GM12892 (cell line): ENCODE measurements at regions not wholly inside any gene's neighbourhood (a gene's known extent, or its start where the extent isn't known, plus 50 kb on each side); places are given as distances from the start of the nearest gene placed in this dataset.
A peak's percentile ranks its signal among the peaks of the same experiment; 100 is the strongest.
"Not testable (repeated sequence)": the region's sequence is repeated elsewhere in the genome, so short reads cannot be mapped to it uniquely, and the experiment has no call there.

ENCODE experiments used
- DNase-seq: peaks from one replicate; pipeline ENCODE4 v3.0.0; 2011; ENCODE audit not compliant: insufficient read length
- FAIRE-seq: peaks from 2 replicates; lab custom pipeline; 2011; peaks lifted over from hg19 to GRCh38; lab: Jason Lieb, UNC
- POLR2A ChIP-seq: IDR thresholded peaks from 2 replicates; pipeline ENCODE4 v1.6.1; 2011; ENCODE audit warnings: low read depth, low read length, control low read depth
- POLR2AphosphoS5 ChIP-seq: IDR thresholded peaks from 2 replicates; pipeline ENCODE4 v1.6.1; 2011; ENCODE audit warnings: low read depth, low read length, control low read depth
- TAF1 ChIP-seq: IDR thresholded peaks from 2 replicates; pipeline ENCODE4 v1.6.1; 2011; ENCODE audit warnings: low read depth, mild to moderate bottlenecking, control low read depth, low read length, borderline replicate concordance

DNA sequence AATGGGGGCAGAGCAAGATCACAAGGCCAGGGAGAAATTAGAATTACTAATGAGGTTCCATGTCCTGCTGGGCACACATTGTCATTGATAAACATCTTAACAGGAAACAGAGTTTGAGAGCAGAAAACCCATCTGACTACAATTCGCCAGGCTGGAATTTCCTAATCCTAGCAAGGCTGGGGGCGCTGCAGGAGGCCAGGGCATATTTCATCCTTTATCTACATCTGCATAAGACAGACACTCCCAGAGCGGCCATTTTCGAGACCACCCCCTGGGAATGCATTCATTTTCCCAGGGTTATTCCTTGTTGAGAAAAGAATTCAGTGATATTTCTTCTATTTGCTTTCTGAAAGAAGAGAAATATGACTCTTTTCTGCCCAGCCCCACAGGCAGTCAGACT, 152.7 kb downstream of the SUCLG1 start:
- DNase-seq (no peak), FAIRE-seq (no peak)
- no peak for TF ChIP-seq POLR2A
- TF ChIP-seq TAF1, result no peak
- TF ChIP-seq POLR2AphosphoS5, result no peak

DNA sequence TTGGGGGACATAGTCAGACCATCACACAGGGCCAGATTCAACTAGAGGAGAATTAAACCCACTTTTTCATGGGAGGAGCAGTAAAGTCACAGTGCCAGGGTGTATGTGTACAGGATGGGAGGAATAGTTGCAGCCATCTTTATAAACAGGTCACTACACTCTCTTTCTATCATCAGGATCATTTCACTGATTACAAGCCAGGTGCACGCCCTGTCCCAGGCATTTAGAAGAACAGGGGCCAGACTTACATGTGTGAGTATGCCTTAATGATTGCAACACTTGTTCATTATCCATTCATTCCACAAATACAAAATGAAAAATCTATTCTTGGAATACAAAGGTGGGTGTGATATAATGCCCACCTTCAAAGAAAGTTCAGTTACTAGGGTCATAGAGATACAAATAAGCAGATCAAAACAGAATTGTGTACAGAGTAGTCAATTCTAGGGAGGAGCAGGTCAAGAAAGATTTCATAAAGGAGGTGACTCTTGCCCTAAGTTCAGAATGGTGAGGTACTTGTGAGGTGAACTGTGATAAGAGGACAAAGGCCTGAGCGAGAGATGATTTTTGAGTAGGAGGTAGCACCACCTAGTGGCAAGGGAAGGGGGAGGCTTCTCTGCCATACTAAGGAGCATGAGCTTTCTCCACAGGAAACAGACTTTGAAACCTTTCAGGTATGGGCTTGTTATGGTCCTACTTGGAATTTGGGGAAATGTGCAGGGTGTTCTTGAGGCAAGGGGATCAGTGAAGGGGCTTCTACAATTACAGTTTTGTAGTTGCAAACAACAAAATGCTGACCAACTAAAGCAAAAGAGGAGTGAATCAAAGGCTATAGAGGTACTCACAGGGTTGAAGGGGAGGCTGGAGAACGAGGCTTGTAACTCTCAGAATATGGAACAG, 156.3 kb downstream of the SUCLG1 start:
- TF ChIP-seq POLR2AphosphoS5, result no peak
- no peak for TF ChIP-seq POLR2A
- TF ChIP-seq TAF1, result no peak
- peak; percentile 35 for DNase-seq
- peak; percentile 88 for FAIRE-seq

DNA sequence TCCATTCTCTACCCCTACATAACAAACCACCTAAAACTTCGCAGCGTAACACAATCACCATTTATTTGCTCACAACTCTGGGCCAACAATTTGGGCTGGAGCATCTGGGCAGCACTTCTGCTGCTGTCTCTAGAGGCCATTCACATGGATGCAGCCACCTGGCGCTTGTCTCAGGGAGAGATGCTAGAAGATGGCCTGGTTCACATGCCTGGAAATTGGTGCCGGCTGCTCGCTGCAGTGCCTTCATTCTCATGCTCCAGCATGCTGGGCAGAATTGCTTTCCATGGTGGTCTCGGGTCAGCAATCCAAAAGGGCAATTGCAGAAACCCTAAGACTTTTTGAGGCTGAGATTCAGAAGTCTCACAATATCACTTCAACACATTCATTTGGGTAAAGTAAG, 157.4 kb downstream of the SUCLG1 start:
- no peak for DNase-seq
- TF ChIP-seq POLR2A (no peak), TAF1 (no peak), POLR2AphosphoS5 (no peak)
- no peak for FAIRE-seq

DNA sequence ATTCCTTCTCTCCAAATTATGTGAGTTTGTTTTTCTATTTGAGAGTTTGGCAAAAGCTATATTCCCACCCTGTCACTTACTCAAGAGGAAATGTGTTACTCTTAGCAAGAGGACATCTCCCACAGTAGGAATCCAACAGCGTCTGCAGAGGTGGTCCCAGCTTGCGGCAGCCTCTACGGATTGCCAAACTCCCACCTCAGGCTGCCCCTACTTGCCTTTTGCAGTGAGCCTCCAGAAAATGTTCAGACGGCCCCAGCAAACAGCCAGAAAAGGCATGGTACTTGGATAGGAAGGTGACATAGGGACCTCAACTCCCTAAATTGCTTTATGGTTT, 158.4 kb downstream of the SUCLG1 start:
- TF ChIP-seq POLR2A, result no peak
- TF ChIP-seq TAF1, result no peak
- TF ChIP-seq POLR2AphosphoS5, result no peak
- FAIRE-seq (no peak), DNase-seq (no peak)

DNA sequence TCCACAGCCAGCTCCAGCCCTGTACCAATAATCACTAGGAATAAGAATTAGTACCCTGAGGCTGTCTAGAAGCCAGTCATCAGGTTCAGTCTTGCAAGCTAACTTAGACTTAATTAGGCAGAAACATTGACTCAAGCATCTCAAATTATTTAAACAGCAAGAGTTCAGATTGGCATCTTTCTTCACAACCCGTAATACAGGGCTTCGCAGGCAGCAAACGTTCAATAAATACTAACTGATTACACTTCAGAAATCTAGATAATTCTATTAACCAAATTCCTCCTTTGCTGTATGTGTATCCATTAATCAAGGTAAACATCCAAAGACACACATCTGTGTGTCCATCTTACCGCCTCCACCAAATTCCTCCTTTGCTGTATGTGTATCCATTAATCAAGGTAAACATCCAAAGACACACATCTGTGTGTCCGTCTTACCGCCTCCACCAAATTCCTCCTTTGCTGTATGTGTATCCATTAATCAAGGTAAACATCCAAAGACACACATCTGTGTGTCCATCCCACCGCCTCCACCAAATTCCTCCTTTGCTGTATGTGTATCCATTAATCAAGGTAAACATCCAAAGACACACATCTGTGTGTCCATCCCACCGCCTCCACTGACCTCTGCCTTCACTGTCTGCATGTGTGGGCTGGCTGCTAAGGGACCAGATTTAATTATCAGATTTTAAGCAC, 158.9 kb downstream of the SUCLG1 start:
- FAIRE-seq, DNase-seq: not testable (repeated sequence)

DNA sequence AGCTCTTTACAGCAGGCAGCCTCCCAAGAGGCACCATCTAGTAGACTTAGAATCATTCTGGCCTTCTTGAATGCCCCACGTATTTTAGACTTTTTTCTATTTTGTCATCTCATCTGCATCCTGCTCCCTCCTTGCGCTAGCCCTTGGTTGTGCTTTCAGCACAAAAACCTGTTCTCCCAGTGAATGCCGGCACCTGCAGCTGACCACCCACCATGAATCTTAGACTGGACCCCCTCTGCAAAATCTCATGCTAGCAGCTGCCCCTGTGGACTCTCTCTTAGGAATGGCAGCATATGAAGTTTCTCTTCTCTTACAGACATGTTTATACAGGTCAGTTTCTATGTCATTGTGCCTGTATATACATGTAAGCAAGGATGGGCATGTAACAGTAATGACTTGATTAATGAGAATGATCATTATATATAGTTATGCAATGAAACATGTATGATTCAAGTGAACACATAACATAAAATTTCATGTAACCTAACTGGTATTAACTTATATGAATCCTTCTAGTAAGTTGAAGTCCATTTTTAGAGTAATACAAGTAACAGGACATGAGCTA, 159.8 kb downstream of the SUCLG1 start:
- TF ChIP-seq TAF1, result no peak
- no peak for TF ChIP-seq POLR2A
- TF ChIP-seq POLR2AphosphoS5, result no peak

DNA sequence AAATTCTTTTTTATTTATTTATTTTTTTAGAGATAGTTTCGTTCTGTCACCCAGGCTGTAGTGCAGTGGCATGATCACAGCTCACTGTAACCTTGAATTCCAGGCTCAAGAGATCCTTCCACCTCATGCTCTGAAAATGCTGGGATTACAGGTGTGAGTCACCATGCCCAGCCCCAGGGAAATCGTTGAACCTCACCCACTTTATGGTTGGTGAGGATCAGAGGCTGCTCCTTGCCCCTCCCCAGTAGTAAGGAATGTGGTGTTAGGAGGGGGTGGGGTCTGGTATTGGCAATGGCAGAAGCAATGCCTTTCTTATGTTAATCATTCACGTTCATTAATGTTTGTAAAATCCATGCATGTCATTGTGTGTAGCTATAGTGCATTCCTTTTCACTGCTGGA, 161.9 kb downstream of the SUCLG1 start:
- DNase-seq (no peak), FAIRE-seq (no peak)
- no peak for TF ChIP-seq POLR2A
- TF ChIP-seq POLR2AphosphoS5, result no peak
- no peak for TF ChIP-seq TAF1

More for the DNA sequence above, 159.8 kb downstream of the SUCLG1 start:
- FAIRE-seq (no peak), DNase-seq (no peak)

DNA sequence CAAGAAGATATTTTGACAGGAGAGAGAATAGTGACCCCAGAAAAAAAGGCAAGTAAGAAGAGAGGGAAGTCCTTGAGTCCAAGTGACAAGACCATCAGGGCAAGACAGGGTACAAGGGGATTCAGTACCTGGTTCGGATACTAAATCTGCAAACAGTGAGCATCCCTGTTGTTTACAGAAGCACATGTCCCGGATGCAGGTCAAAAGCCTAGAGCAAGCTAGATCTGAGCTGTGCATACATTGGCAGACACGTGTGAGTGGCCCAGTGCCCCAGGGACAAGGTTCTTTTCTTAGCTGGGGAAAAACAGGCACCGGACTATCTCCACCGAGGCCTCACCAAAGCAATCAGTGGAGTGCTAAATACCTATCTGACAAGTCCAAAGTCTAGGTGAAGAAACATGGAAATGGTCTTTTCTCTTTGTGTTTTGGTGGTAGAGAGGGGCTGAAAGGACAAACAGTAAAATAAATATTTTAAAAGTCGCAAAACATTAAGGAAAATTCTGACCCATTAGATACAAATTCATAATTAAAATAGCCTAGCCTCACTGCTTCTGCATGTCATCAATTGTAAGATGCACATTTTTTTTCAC, 165.2 kb downstream of the SUCLG1 start:
- DNase-seq (no peak), FAIRE-seq (no peak)
- TF ChIP-seq TAF1 (no peak), POLR2AphosphoS5 (no peak), POLR2A (no peak)

DNA sequence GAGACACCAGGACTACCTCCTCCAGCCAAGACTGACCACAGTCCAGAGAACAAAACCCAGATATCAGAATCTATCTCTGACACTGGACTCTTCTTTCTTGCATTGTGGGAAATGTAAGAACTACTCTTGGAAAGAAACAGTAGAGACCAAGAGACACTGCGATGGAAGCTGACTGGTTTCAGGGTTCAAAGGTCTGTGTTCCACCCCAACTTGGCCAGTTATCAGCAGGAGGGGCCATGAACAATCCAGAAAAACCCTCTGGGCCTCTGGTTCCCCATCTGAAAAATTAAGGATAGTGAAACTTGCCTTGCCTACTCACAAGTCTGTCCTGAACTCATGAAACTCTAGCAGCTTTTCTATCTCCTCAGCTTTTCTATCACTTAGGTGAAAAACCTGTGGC, 166.5 kb downstream of the SUCLG1 start:
- TF ChIP-seq TAF1 (no peak), POLR2AphosphoS5 (no peak), POLR2A (no peak)
- DNase-seq (no peak), FAIRE-seq (no peak)

DNA sequence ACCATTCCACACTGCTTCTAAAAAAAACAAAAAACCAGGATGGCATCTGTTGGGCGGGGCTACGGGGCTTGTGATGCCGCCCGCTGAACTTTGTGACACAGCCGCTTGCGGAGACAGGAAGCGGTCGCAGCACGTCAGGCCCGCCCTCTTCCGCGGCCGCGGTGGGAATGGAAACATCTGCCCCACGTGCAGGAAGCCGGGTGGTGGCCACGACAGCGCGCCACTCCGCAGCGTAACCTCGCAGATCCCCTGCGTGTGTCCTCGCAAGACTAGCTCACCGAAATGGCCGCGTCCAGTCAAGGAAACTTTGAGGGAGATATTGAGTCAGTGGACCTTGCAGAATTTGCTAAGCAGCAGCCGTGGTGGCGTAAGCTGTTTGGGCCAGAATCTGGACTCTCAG, 168.5 kb downstream of the SUCLG1 start:
- DNase-seq (no peak), FAIRE-seq (no peak)
- TF ChIP-seq POLR2AphosphoS5, result no peak
- TF ChIP-seq TAF1, result no peak
- no peak for TF ChIP-seq POLR2A

DNA sequence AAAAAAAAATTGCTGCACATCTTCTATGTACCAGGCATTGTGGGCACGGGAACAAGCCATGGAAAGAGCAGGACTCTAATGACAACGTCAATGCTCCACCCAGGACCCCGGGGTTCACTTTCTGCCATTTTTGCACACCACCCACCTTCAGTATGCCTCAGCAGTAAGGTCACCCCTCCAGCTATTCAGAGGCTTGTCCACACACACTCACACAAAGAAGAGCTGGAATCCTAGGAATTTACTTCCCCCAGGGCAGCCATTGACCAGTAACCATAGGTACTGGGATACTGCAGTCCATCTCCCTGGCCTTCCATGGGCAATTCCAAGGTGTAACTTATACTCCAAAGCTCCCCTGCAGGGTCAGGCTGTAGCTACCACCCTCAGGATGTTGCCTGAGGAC, 170.8 kb downstream of the SUCLG1 start:
- no peak for DNase-seq
- FAIRE-seq, result no peak

DNA sequence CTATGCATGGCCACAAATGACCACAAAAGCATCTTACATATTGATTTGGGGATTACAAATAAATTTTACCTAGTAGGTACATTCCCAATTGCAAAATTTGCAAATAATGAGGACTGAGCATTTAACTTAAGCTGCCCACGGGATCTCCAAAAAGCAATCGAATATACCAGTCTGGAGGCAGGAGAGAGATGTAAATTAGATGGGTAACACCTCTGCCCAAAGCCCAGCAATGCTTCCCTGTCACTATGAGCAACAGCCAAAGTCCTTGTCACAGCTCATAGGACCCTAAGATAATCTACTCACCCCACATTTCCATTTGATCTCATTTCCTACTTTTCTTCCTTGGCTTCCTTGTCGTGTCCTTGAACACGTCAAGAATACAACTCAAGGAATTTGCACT, 172.2 kb downstream of the SUCLG1 start:
- DNase-seq (no peak), FAIRE-seq (no peak)
- TF ChIP-seq POLR2AphosphoS5 (no peak), POLR2A (no peak), TAF1 (no peak)

More for the DNA sequence above, 170.8 kb downstream of the SUCLG1 start:
- TF ChIP-seq POLR2AphosphoS5 (no peak), POLR2A (no peak), TAF1 (no peak)
